GM18507 (cell line): ENCODE measurements at regions not wholly inside any gene's neighbourhood (a gene's known extent, or its start where the extent isn't known, plus 50 kb on each side); places are given as distances from the start of the nearest gene placed in this dataset.
"Not testable (repeated sequence)": the region's sequence is repeated elsewhere in the genome, so short reads cannot be mapped to it uniquely, and the experiment has no call there.

Experiments used
- DNase-seq: peaks from one replicate; pipeline ENCODE4 v3.0.0; 2011; ENCODE audit warnings: low read depth; ENCODE audit not compliant: insufficient read length; ENCODE audit errors: extremely low spot score
- FAIRE-seq: peaks from 2 replicates; lab custom pipeline; 2011; peaks lifted over from hg19 to GRCh38; lab: Jason Lieb, UNC

GRCh38 chr4:154039435-154040343, 250.8 kb upstream of the SFRP2 start:
- DNase-seq (no peak), FAIRE-seq (no peak)

DNA sequence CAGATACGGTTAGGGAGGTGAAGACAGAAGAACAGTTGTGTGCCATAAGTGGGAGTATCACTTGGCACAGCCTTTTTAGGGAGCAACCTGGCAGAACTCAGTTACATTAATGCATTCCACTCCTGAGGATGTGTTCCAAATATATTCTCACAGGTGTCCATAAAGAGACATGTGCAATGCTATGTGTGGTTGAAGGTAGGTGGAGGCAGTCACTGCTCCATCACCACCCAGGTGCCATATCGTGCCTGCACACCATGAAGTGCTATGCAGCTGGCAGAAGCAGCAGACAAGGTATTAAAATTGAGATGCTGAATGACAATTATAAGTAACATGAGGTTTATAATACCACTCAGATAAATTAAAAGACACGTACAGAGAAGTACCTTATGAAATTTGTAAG, 248.0 kb upstream of the SFRP2 start:
- FAIRE-seq (no peak), DNase-seq (no peak)

DNA sequence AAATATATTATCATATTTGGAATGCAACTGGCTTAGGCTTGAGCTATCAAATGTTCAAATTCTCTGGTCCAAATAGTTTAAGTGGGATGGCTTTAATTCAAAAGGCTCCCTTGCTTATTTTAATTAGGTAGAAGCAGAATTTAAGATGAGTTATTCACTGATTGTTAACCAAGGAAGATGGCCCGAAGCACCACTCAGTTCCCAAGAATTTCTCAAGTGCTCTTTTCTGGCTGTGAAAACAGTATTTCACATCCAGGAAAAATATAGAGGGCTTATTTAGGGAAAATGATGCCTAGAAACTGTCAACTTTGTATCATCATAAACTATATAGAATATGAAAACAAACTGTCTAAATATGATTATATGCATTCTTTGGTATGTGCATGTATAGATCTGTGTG, 246.5 kb upstream of the SFRP2 start:
- FAIRE-seq, result no peak
- DNase-seq, result no peak

- FAIRE-seq, result no peak
- DNase-seq, result no peak
These were observed 245.0 kb upstream of the SFRP2 start for GRCh38 chr4:154033921-154034320.

- DNase-seq, result no peak
- FAIRE-seq, result no peak
These were observed 244.0 kb upstream of the SFRP2 start for GRCh38 chr4:154032914-154033313.

DNA sequence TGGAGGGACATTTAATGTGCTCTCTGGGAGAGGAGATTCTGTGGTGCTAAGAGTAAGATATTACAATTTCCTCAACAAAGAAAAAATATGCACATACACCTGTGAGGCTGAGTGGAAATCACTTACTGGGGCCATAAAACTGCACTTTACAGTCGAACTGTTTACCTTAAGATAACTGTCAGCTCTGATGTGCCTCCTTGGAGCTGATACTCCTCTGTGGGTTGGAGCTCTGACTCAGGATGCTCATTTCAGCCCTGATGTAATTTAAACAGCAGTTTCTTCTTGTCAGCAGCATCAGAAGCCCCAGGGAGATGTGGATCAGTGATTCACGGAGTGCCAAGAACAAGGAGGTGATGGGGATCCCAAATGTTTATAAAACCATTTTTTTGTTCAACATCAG, 241.9 kb upstream of the SFRP2 start:
- DNase-seq (no peak), FAIRE-seq (no peak)

GRCh38 chr4:154030152-154030551, 241.3 kb upstream of the SFRP2 start:
- no peak for DNase-seq
- no peak for FAIRE-seq

- FAIRE-seq, result no peak
- DNase-seq, result no peak
These were observed 240.3 kb upstream of the SFRP2 start for GRCh38 chr4:154029171-154029570.

- FAIRE-seq, result no peak
- DNase-seq, result no peak
These were observed 236.2 kb upstream of the SFRP2 start for GRCh38 chr4:154025110-154025509.

- no peak for DNase-seq
- no peak for FAIRE-seq
These were observed 235.3 kb upstream of the SFRP2 start for GRCh38 chr4:154024097-154024694.

- not testable (repeated sequence) for DNase-seq, FAIRE-seq
These were observed 234.8 kb upstream of the SFRP2 start for GRCh38 chr4:154023671-154024070.

- no peak for FAIRE-seq
- DNase-seq, result no peak
These were observed 230.9 kb upstream of the SFRP2 start for GRCh38 chr4:154019811-154020210.

GRCh38 chr4:154018659-154019058, 229.8 kb upstream of the SFRP2 start:
- FAIRE-seq (no peak), DNase-seq (no peak)

DNA sequence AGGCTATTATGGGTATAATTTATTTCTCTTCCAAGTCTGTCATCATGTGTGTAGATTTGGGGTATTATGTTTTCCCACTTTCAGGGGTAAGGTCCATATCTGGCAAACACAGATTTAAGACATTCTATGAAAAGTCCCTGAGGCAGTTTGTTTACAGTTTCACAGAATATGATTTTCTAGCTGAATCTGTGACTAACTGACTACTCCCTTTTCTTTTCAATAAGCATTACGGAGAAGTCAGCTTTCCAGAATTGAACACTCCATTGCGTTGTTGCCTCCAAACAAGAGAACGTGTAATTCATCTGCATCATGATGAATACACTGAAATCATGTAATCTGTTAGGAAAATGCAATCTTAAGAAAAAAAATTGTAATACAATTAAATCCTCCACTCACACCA, 226.7 kb upstream of the SFRP2 start:
- FAIRE-seq (no peak), DNase-seq (no peak)

GRCh38 chr4:154014407-154015321, 225.8 kb upstream of the SFRP2 start:
- DNase-seq (no peak), FAIRE-seq (no peak)

GRCh38 chr4:154013576-154013975, 224.7 kb upstream of the SFRP2 start:
- no peak for FAIRE-seq
- DNase-seq, result no peak

DNA sequence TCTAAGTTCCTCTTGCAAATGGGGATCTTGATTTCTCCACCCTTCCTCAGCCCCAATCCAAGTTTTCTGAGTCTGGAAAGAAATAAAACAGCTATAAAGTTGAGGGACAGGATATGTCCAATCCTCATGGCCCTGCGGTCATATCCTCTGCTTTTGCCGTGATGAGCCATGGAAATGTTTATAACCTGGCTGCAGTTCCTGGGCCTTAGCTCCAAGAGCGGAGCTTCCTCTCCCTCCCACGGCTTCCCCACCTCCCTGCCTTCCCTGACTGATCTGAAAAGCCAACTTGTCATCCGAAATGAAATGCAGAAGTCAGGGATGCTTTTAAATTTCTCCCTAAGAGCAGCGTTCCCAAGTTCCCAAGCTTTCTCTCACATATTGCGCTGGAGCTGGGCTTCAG, 221.5 kb upstream of the SFRP2 start:
- DNase-seq (no peak), FAIRE-seq (no peak)

GRCh38 chr4:154009788-154010187, 220.9 kb upstream of the SFRP2 start:
- DNase-seq (no peak), FAIRE-seq (no peak)

- FAIRE-seq (no peak), DNase-seq (no peak)
These were observed 220.3 kb upstream of the SFRP2 start for GRCh38 chr4:154009191-154009590.

- FAIRE-seq, result no peak
- no peak for DNase-seq
These were observed 216.3 kb upstream of the SFRP2 start for GRCh38 chr4:154005171-154005520.
